ENCODE measurements at regions not wholly inside any gene's neighbourhood (a gene's known extent, or its start where the extent isn't known, plus 50 kb on each side); places are given as distances from the start of the nearest gene placed in this dataset.

DNA sequence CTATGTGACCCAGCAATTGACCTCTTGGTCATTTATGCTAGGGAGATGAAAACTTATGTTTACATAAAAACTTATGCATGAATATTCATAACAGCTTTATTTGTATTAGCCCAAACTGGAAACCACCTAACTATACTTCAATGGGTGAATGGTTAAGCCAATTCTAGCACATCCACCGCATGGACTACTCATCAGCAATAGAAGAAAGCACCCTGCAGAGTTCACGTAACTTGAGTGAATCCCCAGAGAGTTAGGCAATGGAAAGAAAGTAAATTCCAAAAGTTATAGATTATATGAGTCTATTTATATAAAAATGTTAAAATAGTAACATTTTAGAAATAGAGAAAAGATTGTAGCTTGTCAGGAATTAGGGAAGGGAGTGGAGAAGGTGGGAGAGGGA is 60.2 kb upstream of the NRG3 start:
- TF ChIP-seq, protein P1, sequence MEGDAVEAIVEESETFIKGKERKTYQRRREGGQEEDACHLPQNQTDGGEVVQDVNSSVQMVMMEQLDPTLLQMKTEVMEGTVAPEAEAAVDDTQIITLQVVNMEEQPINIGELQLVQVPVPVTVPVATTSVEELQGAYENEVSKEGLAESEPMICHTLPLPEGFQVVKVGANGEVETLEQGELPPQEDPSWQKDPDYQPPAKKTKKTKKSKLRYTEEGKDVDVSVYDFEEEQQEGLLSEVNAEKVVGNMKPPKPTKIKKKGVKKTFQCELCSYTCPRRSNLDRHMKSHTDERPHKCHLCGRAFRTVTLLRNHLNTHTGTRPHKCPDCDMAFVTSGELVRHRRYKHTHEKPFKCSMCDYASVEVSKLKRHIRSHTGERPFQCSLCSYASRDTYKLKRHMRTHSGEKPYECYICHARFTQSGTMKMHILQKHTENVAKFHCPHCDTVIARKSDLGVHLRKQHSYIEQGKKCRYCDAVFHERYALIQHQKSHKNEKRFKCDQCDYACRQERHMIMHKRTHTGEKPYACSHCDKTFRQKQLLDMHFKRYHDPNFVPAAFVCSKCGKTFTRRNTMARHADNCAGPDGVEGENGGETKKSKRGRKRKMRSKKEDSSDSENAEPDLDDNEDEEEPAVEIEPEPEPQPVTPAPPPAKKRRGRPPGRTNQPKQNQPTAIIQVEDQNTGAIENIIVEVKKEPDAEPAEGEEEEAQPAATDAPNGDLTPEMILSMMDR (IDR thresholded peaks at IDR 0.05), result no peak
- no peak for TF ChIP-seq EP300 (IDR thresholded peaks at IDR 0.05)
